IMR-90 (cell line): ENCODE measurements at regions not wholly inside any gene's neighbourhood (a gene's known extent, or its start where the extent isn't known, plus 50 kb on each side); places are given as distances from the start of the nearest gene placed in this dataset.

Source experiments
- ATAC-seq: fragments of 200-7000 bp; cut with Tn5 transposase; 2 replicates; pipeline ENCODE4 v1.9.1; 2020; ENCODE audit warnings: low read depth, mild to moderate bottlenecking, moderate library complexity
- BruUV-seq: library from RNA; stranded (reverse); fragments of 400-500 nt; replicated peaks from 2 replicates; lab custom pipeline; 2021; lab: Mats Ljungman, UMichigan
- CTCF ChIA-PET: fragments of 300-600 bp; formaldehyde crosslinking; extraction: SDS; loops from one replicate; lab custom pipeline; 2021; ENCODE audit warnings: antibody characterized with exemption; lab: Yijun Ruan, JAX
- POLR2A ChIA-PET: fragments of 300-600 bp; sonication (Branson Sonifier 250); formaldehyde crosslinking; loops from one replicate; lab custom pipeline; 2022; ENCODE audit warnings: antibody characterized with exemption; ENCODE audit not compliant: unreplicated experiment; lab: Charles Lee
- DNase-seq: peaks from one replicate; pipeline ENCODE4 v3.0.0; 2013
- H2AFZ ChIP-seq: replicated peaks from 2 replicates; pipeline ENCODE3; 2013; ENCODE audit warnings: low read length, mild to moderate bottlenecking; ENCODE audit not compliant: poor library complexity
- H2AK5ac ChIP-seq: 2 replicates; pipeline ENCODE4 v1.6.1; 2013; ENCODE audit warnings: low read depth, low read length, inconsistent platforms
- H2AK9ac ChIP-seq: replicated peaks from 2 replicates; pipeline ENCODE3; 2013; ENCODE audit warnings: mild to moderate bottlenecking, low read depth, low read length, moderate library complexity; ENCODE audit not compliant: poor library complexity
- H2BK120ac ChIP-seq: 2 replicates; pipeline ENCODE4 v1.6.1; 2013; ENCODE audit warnings: low read depth, low read length, inconsistent platforms
- H2BK15ac ChIP-seq: 3 replicates; pipeline ENCODE4 v1.6.1; 2013; ENCODE audit warnings: low read depth, low read length, inconsistent platforms
- H2BK20ac ChIP-seq: 2 replicates; pipeline ENCODE4 v1.6.1; 2013; ENCODE audit warnings: low read depth, mild to moderate bottlenecking, inconsistent platforms, low read length, moderate library complexity
- H2BK5ac ChIP-seq: 2 replicates; pipeline ENCODE4 v1.6.1; 2013; ENCODE audit warnings: mild to moderate bottlenecking, low read depth, low read length, inconsistent platforms; ENCODE audit not compliant: poor library complexity, severe bottlenecking
- H3K14ac ChIP-seq: replicated peaks from 2 replicates; pipeline ENCODE4 v1.6.1; 2013; ENCODE audit warnings: low read depth, low read length, inconsistent platforms
- H3K18ac ChIP-seq: 2 replicates; pipeline ENCODE4 v1.6.1; 2013; ENCODE audit warnings: low read depth, low read length, control low read depth
- H3K23ac ChIP-seq: 2 replicates; pipeline ENCODE4 v1.6.1; 2013; ENCODE audit warnings: low read depth, low read length, inconsistent platforms
- H3K27ac ChIP-seq: 2 replicates; pipeline ENCODE4 v1.5.1; 2013; ENCODE audit warnings: mild to moderate bottlenecking, control low read depth, low read length; ENCODE audit not compliant: insufficient read depth
- H3K27me3 ChIP-seq: 2 replicates; pipeline ENCODE4 v1.6.1; 2013; ENCODE audit warnings: low read length; ENCODE audit not compliant: control insufficient read depth, insufficient read depth
- H3K36me3 ChIP-seq: 2 replicates; pipeline ENCODE4 v1.6.1; 2013; ENCODE audit warnings: low read length, mixed read lengths; ENCODE audit not compliant: control insufficient read depth, insufficient read depth
- H3K4ac ChIP-seq: 2 replicates; pipeline ENCODE4 v1.6.1; 2013; ENCODE audit warnings: low read depth, low read length, inconsistent platforms
- H3K4me1 ChIP-seq: 2 replicates; pipeline ENCODE4 v1.6.1; 2013; ENCODE audit warnings: low read length, mixed read lengths; ENCODE audit not compliant: control insufficient read depth, insufficient read depth
- H3K4me2 ChIP-seq: 2 replicates; pipeline ENCODE4 v1.6.1; 2013; ENCODE audit warnings: low read depth, mild to moderate bottlenecking, control low read depth, low read length, moderate library complexity
- H3K4me3 ChIP-seq: 2 replicates; pipeline ENCODE4 v1.5.1; 2013; ENCODE audit warnings: low read depth, mild to moderate bottlenecking, control low read depth, low read length, moderate library complexity; ENCODE audit not compliant: insufficient read depth
- H3K56ac ChIP-seq: 2 replicates; pipeline ENCODE4 v1.6.1; 2013; ENCODE audit warnings: low read length, inconsistent platforms; ENCODE audit not compliant: insufficient read depth; ENCODE audit errors: extremely low read depth
- H3K79me1 ChIP-seq, 2 experiments: 2 replicates each; pipeline ENCODE4 v1.6.1; 2013; ENCODE audit warnings: low read length in 2 of 2, inconsistent platforms in 1 of 2, low read depth in 1 of 2
- H3K9ac ChIP-seq: 2 replicates; pipeline ENCODE4 v1.6.1; 2013; ENCODE audit warnings: low read depth, low read length, control low read depth
- H3K9me1 ChIP-seq: 2 replicates; pipeline ENCODE4 v1.6.1; 2013; ENCODE audit warnings: low read length, inconsistent platforms; ENCODE audit not compliant: insufficient read depth
- H3K9me3 ChIP-seq: 2 replicates; pipeline ENCODE4 v1.6.1; 2013; ENCODE audit warnings: low read length; ENCODE audit not compliant: control insufficient read depth, insufficient read depth
- H4K20me1 ChIP-seq: 2 replicates; pipeline ENCODE4 v1.6.1; 2013; ENCODE audit warnings: low read length, inconsistent platforms; ENCODE audit not compliant: insufficient read depth
- H4K5ac ChIP-seq: 2 replicates; pipeline ENCODE4 v1.6.1; 2013; ENCODE audit warnings: mild to moderate bottlenecking, low read depth, low read length, control low read depth
- H4K8ac ChIP-seq, 2 experiments: 2 replicates each; pipeline ENCODE4 v1.6.1; 2013; ENCODE audit warnings: low read depth in 2 of 2, low read length in 2 of 2, control low read depth in 1 of 2, inconsistent platforms in 1 of 2
- H4K91ac ChIP-seq: 2 replicates; pipeline ENCODE4 v1.6.1; 2013; ENCODE audit warnings: low read depth, low read length, inconsistent platforms; ENCODE audit not compliant: insufficient read depth
- BHLHE40 ChIP-seq: fragments of 150-350 bp; IDR thresholded peaks from 2 replicates; pipeline ENCODE4 v1.6.1; 2016; ENCODE audit warnings: mild to moderate bottlenecking, low read depth, low read length
- CEBPB ChIP-seq: IDR thresholded peaks from 2 replicates; pipeline ENCODE4 v1.6.1; 2012; ENCODE audit warnings: low read depth, low read length, improper control_type of control experiment
- CHD1 ChIP-seq: IDR thresholded peaks from 2 replicates; pipeline ENCODE4 v1.6.1; 2012; ENCODE audit warnings: low read depth, low read length, improper control_type of control experiment
- CTCF ChIP-seq: conservative IDR thresholded peaks from 2 replicates; pipeline ENCODE4 v1.5.1; 2012; ENCODE audit warnings: mild to moderate bottlenecking, low read depth, low read length, improper control_type of control experiment
- ELK1 ChIP-seq: fragments of 150-350 bp; IDR thresholded peaks from 2 replicates; pipeline ENCODE4 v1.6.1; 2016; ENCODE audit warnings: low read depth, mild to moderate bottlenecking, low read length, moderate library complexity, borderline replicate concordance
- FOS ChIP-seq: fragments of 150-350 bp; IDR thresholded peaks from 2 replicates; pipeline ENCODE4 v1.6.1; 2016; ENCODE audit warnings: low read depth, low read length
- MAFK ChIP-seq: IDR thresholded peaks from 2 replicates; pipeline ENCODE4 v1.6.1; 2012; ENCODE audit warnings: low read depth, low read length, improper control_type of control experiment
- MAZ ChIP-seq: IDR thresholded peaks from 2 replicates; pipeline ENCODE4 v1.6.1; 2012; ENCODE audit warnings: low read depth, mild to moderate bottlenecking, low read length, improper control_type of control experiment, moderate library complexity, borderline replicate concordance
- MXI1 ChIP-seq: IDR thresholded peaks from 2 replicates; pipeline ENCODE4 v1.6.1; 2012; ENCODE audit warnings: low read depth, mild to moderate bottlenecking, low read length, moderate library complexity, borderline replicate concordance
- NFE2L2 ChIP-seq: fragments of 150-350 bp; IDR thresholded peaks from 2 replicates; pipeline ENCODE4 v1.6.1; 2016; ENCODE audit warnings: low read depth, mild to moderate bottlenecking, low read length
- POLR2A ChIP-seq: IDR thresholded peaks from 2 replicates; pipeline ENCODE4 v1.6.1; 2012; ENCODE audit warnings: mild to moderate bottlenecking, low read depth, low read length
- RAD21 ChIP-seq: IDR thresholded peaks from 2 replicates; pipeline ENCODE4 v1.6.1; 2012; ENCODE audit warnings: low read length, improper control_type of control experiment
- RCOR1 ChIP-seq: IDR thresholded peaks from 2 replicates; pipeline ENCODE4 v1.6.1; 2012; ENCODE audit warnings: mild to moderate bottlenecking, low read length, improper control_type of control experiment; ENCODE audit not compliant: insufficient replicate concordance
- RFX5 ChIP-seq: IDR thresholded peaks from 2 replicates; pipeline ENCODE4 v1.8.0; 2012; ENCODE audit warnings: low read depth, mild to moderate bottlenecking, low read length, moderate library complexity
- SMC3 ChIP-seq: fragments of 150-350 bp; IDR thresholded peaks from 2 replicates; pipeline ENCODE4 v1.6.1; 2016; ENCODE audit warnings: low read depth, mild to moderate bottlenecking, antibody characterized with exemption, low read length, moderate library complexity
- USF2 ChIP-seq: fragments of 150-350 bp; IDR thresholded peaks from 2 replicates; pipeline ENCODE4 v1.6.1; 2017; ENCODE audit warnings: mild to moderate bottlenecking, antibody characterized with exemption, low read length, low read depth
- WGBS, 2 experiments: methylation state at CpG; one replicate each; pipeline versions ENCODE4 v1.1.5 to v1.1.7; 2013; ENCODE audit warnings: missing lambda C conversion rate in 2 of 2; ENCODE audit not compliant: insufficient read length in 1 of 2; ENCODE audit errors: extremely low coverage in 2 of 2; 5-methylcytosine and 5-hydroxymethylcytosine counted together
- dilution Hi-C: fragments of 300-500 bp; cut with HindIII; formaldehyde crosslinking; loops from one replicate; pipeline ENCODE4 v1.14.3; 2018; ENCODE audit warnings: low sequenced_read_pairs; ENCODE audit not compliant: unreplicated experiment
- in situ Hi-C: fragments of 300-500 bp; cut with MboI; formaldehyde crosslinking; loops from 3 replicates; pipeline ENCODE4 v1.14.3; 2019; ENCODE audit warnings: low sequenced_read_pairs, inconsistent platforms, mixed read lengths
- intact Hi-C: fragments of 100-400 bp; cut with micrococcal nuclease; formaldehyde crosslinking; loops from 2 replicates; pipeline ENCODE4 v1.10.0; 2022

- TF ChIP-seq USF2 (no peak), RCOR1 (no peak), POLR2A (no peak), RFX5 (no peak), SMC3 (no peak), MAZ (no peak), ELK1 (no peak), FOS (no peak), RAD21 (no peak), CHD1 (no peak), CEBPB (no peak), BHLHE40 (no peak), MXI1 (no peak), MAFK (no peak), NFE2L2 (no peak), CTCF (no peak)
- Histone ChIP-seq H3K27me3 (peaks cover 34% of the 10 kb centered on the region), H2BK5ac (no peak overlapping the region), H3K4me3 (no peak overlapping the region), H3K23ac (no peak overlapping the region), H4K20me1 (no peaks in the 10 kb centered on the region), H2AFZ (no peak overlapping the region), H2BK20ac (no peak overlapping the region), H2AK9ac (no peak overlapping the region), H3K14ac (no peak overlapping the region), H3K56ac (no peak overlapping the region), H4K5ac (no peak overlapping the region), H4K91ac (no peak overlapping the region), H3K9me3 (no peaks in the 10 kb centered on the region), H3K4me2 (no peak overlapping the region), H3K27ac (no peak overlapping the region), H3K36me3 (no peaks in the 10 kb centered on the region), H2BK15ac (no peak overlapping the region), H3K4me1 (no peaks in the 10 kb centered on the region), H3K18ac (no peak overlapping the region), H2BK120ac (no peak overlapping the region), H3K9me1 (no peaks in the 10 kb centered on the region; the same call in 1 of the 2 replicates), H2AK5ac (no peak overlapping the region), H4K8ac (no peak overlapping the region), H3K4ac (no peak overlapping the region), H3K79me1 (no peaks in the 10 kb centered on the region), H3K9ac (no peak overlapping the region)
- no TSS peak for BruUV-seq
- ChIA-PET POLR2A (no interaction called here), CTCF (no interaction called here)
- DNase-seq: no peak
- in situ Hi-C loops: no loop called here
- ATAC-seq: no peak
- dilution Hi-C loops: no loop called here
- WGBS, 2 experiments: no CpG with 5 or more reads among the region's 8 CpGs
- intact Hi-C loops: no loop called here
These were observed 81.6 kb upstream of the ADRA2C start for GRCh38 chr4:3684546-3684945.
